Adrenal gland (tissue), 9 donors: ENCODE measurements at regions not wholly inside any gene's neighbourhood (a gene's known extent, or its start where the extent isn't known, plus 50 kb on each side); places are given as distances from the start of the nearest gene placed in this dataset.

Experiments used
- DNase-seq, 7 donors: peaks; one replicate each; pipeline ENCODE4 v3.0.0-alpha.2; 2019 to 2020
- H3K27ac ChIP-seq, 5 donors: fragments of 200-600 bp; sonication (generic) in 4 of 5; 1 replicate in 3 of 5; 2 replicates in 2 of 5; pipeline versions ENCODE4 v1.5.1 to v1.8.0; 2016 to 2020; ENCODE audit warnings: mild to moderate bottlenecking in 1 of 5
- H3K27me3 ChIP-seq: fragments of 200-600 bp; 2 replicates; pipeline ENCODE4 v1.8.0; 2021
- H3K36me3 ChIP-seq, 2 donors: fragments of 200-600 bp; replicated peaks in 1 of 2; 1 replicate in 1 of 2; 2 replicates in 1 of 2; pipeline versions ENCODE4 v1.5.1 to v1.8.0; 2018 to 2022
- H3K4me1 ChIP-seq, 2 donors: fragments of 200-600 bp; replicated peaks in 1 of 2; 1 replicate in 1 of 2; 2 replicates in 1 of 2; pipeline versions ENCODE4 v1.5.1 to v1.8.0; 2018 to 2021
- H3K4me3 ChIP-seq, 4 donors: fragments of 200-600 bp; sonication (generic) in 3 of 4; one replicate each; pipeline ENCODE4 v1.5.1; 2016 to 2018
- H3K9me3 ChIP-seq, 3 donors: fragments of 200-600 bp; sonication (generic) in 1 of 3; replicated peaks in 1 of 3; 1 replicate in 2 of 3; 2 replicates in 1 of 3; pipeline versions ENCODE4 v1.5.1 to v1.8.0; 2016 to 2021
- CTCF ChIP-seq, 6 experiments: fragments of 450-650 bp in 4 of 6; fragments of 200-600 bp in 2 of 6; sonication (generic) in 1 of 6; IDR thresholded peaks; 1 replicate in 5 of 6; 2 replicates in 1 of 6; pipeline versions ENCODE4 v1.5.1 to v1.8.0; 2016 to 2021; ENCODE audit warnings: antibody characterized with exemption in 6 of 6, mild to moderate bottlenecking in 2 of 6, moderate library complexity in 1 of 6
- POLR2A ChIP-seq, 2 donors: fragments of 450-650 bp; IDR thresholded peaks; one replicate each; pipeline ENCODE4 v1.6.1; 2017; ENCODE audit warnings: antibody characterized with exemption in 2 of 2, mild to moderate bottlenecking in 2 of 2, moderate library complexity in 1 of 2
- WGBS, 4 donors: extraction: QIAGEN DNeasy Blood & Tissue Kit in 2 of 4; methylation state at CpG; one replicate each; pipeline versions ENCODE4 v1.1.5 to v1.1.7; 2013 to 2017; 5-methylcytosine and 5-hydroxymethylcytosine counted together
- intact Hi-C, 2 donors: fragments of 100-400 bp; cut with DNase I; formaldehyde crosslinking; loops; one replicate each; pipeline versions ENCODE4 v1.14.1 to v1.15.0; 2022 to 2023
- donor health status: healthy with polysubstance abuse.
- donor health status: Bipolar disorder and iron deficiency.
- donor health status: DM: yes; HTN: yes; CAD: no.
- donor health status: DM: no; HTN: no; CAD: no.
- donor health status: DM: no; HTN: no; CAD: no.

DNA sequence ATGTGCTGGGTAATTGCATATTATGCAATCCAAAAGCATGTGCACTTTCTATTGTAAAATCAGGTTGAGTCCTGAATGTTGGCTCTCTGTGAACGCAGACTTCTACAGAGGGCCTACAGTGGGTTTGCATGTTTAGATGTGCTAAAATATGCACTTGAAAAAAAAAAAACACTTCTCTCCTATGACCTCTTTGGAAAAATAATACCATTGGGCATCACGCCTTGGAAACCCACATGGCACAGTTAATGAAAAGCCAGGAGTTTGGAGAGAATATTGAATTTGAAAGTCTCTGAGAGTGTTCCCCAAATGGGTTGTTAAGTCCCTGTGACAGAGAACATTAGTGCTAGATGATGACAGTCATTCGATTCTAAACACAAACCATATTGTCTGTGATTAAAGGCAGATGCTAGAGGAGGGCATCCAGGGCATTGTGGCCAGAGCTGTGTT is 710.4 kb upstream of the PIK3C3 start:
- DNase-seq = no peak
- no peak overlapping the region for H3K27ac ChIP-seq
- H3K9me3 ChIP-seq = no peaks in the 10 kb centered on the region
- 67 to 80% (median 71%) methylated on average over 3 of the region's 3 CpGs for WGBS, 4 donors
- H3K4me1 ChIP-seq = no peaks in the 10 kb centered on the region
- no peaks in the 10 kb centered on the region for H3K27me3 ChIP-seq
- intact Hi-C loops = no loop called here
- TF ChIP-seq POLR2A (IDR thresholded peaks at IDR 0.05) = no peak
- TF ChIP-seq CTCF (IDR thresholded peaks at IDR 0.05) = no peak
- H3K36me3 ChIP-seq = no peaks in the 10 kb centered on the region
- H3K4me3 ChIP-seq = no peak overlapping the region

DNA sequence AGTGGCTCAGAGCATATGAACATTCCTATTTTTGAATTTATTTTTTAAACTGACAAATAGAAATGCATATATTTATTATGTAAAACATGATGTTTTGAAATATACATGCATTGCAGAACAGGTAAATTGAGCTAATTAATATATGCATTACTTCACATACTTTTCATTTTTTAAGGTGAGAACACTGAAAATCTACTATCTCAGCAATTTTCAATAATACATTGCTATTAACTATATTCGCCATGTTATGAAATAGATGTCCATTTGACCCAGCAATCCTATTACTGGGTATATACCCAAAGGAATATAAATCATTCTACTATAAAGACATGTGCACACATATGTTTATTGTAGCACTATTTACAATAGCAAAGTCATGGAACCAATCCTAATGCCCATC is 717.7 kb upstream of the PIK3C3 start:
- intact Hi-C loops = no loop called here
- H3K4me3 ChIP-seq = no peak overlapping the region
- WGBS, 4 donors = 73 to 78% (median 73%) methylated on average over 1 of the region's 1 CpG

DNA sequence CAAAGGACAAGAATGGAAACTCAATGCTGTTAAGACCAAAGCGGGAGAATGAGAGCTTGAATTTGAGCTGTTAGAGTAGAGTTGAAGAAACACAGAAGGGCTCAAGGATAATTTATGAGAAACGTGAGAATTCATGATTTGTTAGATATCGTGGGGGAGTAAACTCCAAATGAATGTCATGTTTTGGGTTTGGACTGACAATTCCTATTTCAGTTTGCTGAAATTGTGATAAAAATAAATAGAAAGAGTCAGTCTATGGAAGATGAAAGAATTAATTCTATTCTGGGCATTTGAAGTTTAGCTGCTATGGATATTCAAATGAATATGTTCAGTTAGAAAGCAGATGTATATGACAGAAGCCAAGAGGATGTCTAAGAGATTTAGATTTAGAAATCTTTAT is 723.4 kb upstream of the PIK3C3 start:
- TF ChIP-seq CTCF (IDR thresholded peaks at IDR 0.05) = no peak
- no peak for TF ChIP-seq POLR2A (IDR thresholded peaks at IDR 0.05)
- intact Hi-C loops = no loop called here
- Histone ChIP-seq H3K27me3 (no peaks in the 10 kb centered on the region), H3K9me3 (no peaks in the 10 kb centered on the region), H3K4me3 (no peak overlapping the region), H3K36me3 (no peaks in the 10 kb centered on the region), H3K4me1 (no peaks in the 10 kb centered on the region), H3K27ac (no peak overlapping the region)
- 64 to 81% (median 68%) methylated on average over 3 of the region's 3 CpGs for WGBS, 4 donors
- DNase-seq = no peak

More for the DNA sequence above, 717.7 kb upstream of the PIK3C3 start:
- no peaks in the 10 kb centered on the region for H3K4me1 ChIP-seq
- no peak overlapping the region for H3K27ac ChIP-seq
- no peaks in the 10 kb centered on the region for H3K27me3 ChIP-seq
- TF ChIP-seq POLR2A (IDR thresholded peaks at IDR 0.05) = no peak
- no peak for TF ChIP-seq CTCF (IDR thresholded peaks at IDR 0.05)
- DNase-seq = no peak
- H3K36me3 ChIP-seq = no peaks in the 10 kb centered on the region
- H3K9me3 ChIP-seq = no peaks in the 10 kb centered on the region

GRCh38 chr18:41227993-41228392 is 727.0 kb upstream of the PIK3C3 start:
- intact Hi-C loops = no loop called here
- 61 to 71% (median 64%) methylated on average over 1 of the region's 1 CpG for WGBS, 4 donors

More at GRCh38 chr18:41227993-41228392, 727.0 kb upstream of the PIK3C3 start:
- H3K27me3 ChIP-seq = no peaks in the 10 kb centered on the region
- H3K9me3 ChIP-seq = no peaks in the 10 kb centered on the region
- TF ChIP-seq CTCF (IDR thresholded peaks at IDR 0.05) (no peak), POLR2A (IDR thresholded peaks at IDR 0.05) (no peak)
- no peak for DNase-seq
- H3K27ac ChIP-seq = no peak overlapping the region
- no peak overlapping the region for H3K4me3 ChIP-seq
- H3K36me3 ChIP-seq = no peaks in the 10 kb centered on the region
- H3K4me1 ChIP-seq = no peaks in the 10 kb centered on the region
